ENCODE measurements at regions not wholly inside any gene's neighbourhood (a gene's known extent, or its start where the extent isn't known, plus 50 kb on each side); places are given as distances from the start of the nearest gene placed in this dataset.

DNA sequence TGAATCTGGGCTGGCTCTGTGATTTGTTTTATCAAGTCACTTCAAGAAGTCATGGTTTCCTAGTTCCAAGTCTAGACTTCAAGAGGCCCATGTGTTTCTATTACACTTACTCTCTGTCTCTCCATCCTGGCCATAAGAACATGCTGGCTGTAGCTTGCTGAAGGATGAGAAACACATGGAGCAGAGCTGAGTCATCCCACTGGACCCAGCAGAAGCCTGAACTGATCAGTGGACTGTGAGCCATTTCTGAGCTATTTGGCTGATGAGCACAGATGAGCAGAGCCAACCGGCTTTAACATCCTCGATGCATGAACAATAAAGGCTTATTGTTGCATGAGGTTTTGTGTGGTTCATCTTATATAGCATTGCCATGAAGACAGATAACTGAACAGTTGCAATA is 290.6 kb upstream of the BOD1L1 start:
- TF ChIP-seq, protein P1, sequence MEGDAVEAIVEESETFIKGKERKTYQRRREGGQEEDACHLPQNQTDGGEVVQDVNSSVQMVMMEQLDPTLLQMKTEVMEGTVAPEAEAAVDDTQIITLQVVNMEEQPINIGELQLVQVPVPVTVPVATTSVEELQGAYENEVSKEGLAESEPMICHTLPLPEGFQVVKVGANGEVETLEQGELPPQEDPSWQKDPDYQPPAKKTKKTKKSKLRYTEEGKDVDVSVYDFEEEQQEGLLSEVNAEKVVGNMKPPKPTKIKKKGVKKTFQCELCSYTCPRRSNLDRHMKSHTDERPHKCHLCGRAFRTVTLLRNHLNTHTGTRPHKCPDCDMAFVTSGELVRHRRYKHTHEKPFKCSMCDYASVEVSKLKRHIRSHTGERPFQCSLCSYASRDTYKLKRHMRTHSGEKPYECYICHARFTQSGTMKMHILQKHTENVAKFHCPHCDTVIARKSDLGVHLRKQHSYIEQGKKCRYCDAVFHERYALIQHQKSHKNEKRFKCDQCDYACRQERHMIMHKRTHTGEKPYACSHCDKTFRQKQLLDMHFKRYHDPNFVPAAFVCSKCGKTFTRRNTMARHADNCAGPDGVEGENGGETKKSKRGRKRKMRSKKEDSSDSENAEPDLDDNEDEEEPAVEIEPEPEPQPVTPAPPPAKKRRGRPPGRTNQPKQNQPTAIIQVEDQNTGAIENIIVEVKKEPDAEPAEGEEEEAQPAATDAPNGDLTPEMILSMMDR (IDR thresholded peaks at IDR 0.05), result no peak
- no peak for TF ChIP-seq POLR2A (IDR thresholded peaks at IDR 0.05)
